Pancreas (tissue), 10 donors: ENCODE measurements at regions not wholly inside any gene's neighbourhood (a gene's known extent, or its start where the extent isn't known, plus 50 kb on each side); places are given as distances from the start of the nearest gene placed in this dataset.
"Not testable (repeated sequence)": the region's sequence is repeated elsewhere in the genome, so short reads cannot be mapped to it uniquely, and the experiment has no call there.

Experiments
- ATAC-seq, 4 donors: fragments of 200-7000 bp; cut with Tn5 transposase; one replicate each; pipeline versions ENCODE4 v1.8.0 to v1.9.1; 2020; ENCODE audit warnings: mild to moderate bottlenecking in 4 of 4, moderate library complexity in 4 of 4
- DNase-seq, 6 donors: peaks; one replicate each; pipeline ENCODE4 v3.0.0-alpha.2; 2020
- FAIRE-seq: peaks from 2 replicates; lab custom pipeline; 2012; peaks lifted over from hg19 to GRCh38; lab: Jason Lieb, UNC
- H3K27ac ChIP-seq, 4 donors: fragments of 200-600 bp; sonication (generic); 1 replicate in 3 of 4; 2 replicates in 1 of 4; pipeline versions ENCODE4 v1.5.0 to v1.8.0; 2020
- H3K27me3 ChIP-seq, 4 donors: fragments of 200-600 bp; one replicate each; pipeline ENCODE4 v1.8.0; 2021
- H3K36me3 ChIP-seq, 3 donors: fragments of 200-600 bp; sonication (generic) in 1 of 3; one replicate each; pipeline versions ENCODE4 v1.5.0 to v1.8.0; 2020 to 2021
- H3K4me1 ChIP-seq, 3 donors: fragments of 200-600 bp; one replicate each; pipeline ENCODE4 v1.8.0; 2021
- H3K4me3 ChIP-seq, 4 donors: fragments of 200-600 bp; sonication (generic) in 2 of 4; one replicate each; pipeline versions ENCODE4 v1.5.0 to v1.8.0; 2020 to 2021
- H3K9me3 ChIP-seq, 4 donors: fragments of 200-600 bp; one replicate each; pipeline ENCODE4 v1.8.0; 2021
- WGBS, 2 donors: extraction: QIAGEN DNeasy Blood & Tissue Kit; methylation state at CpG; one replicate each; pipeline ENCODE4 v1.1.7; 2013; 5-methylcytosine and 5-hydroxymethylcytosine counted together
- intact Hi-C, 3 donors: fragments of 100-400 bp; cut with DNase I; formaldehyde crosslinking; loops; one replicate each; pipeline versions ENCODE4 v1.11.1 to v1.14.2; 2022
- TF ChIP-seq, protein P1 (sequence below), 4 donors: fragments of 200-600 bp; sonication (generic) in 3 of 4; IDR thresholded peaks; one replicate each; pipeline versions ENCODE4 v1.5.0 to v1.8.0; 2021; ENCODE audit warnings: antibody characterized with exemption in 4 of 4
- donor health status: healthy with polysubstance abuse.
- donor health status: DM: no; HTN: no; CAD: no; lungs with moderate emphysema.
- donor health status: DM: no; HTN: no; CAD: no.
- donor health status: control.
- donor health status: control.
- donor health status: Bipolar disorder and iron deficiency.
- donor health status: DM: yes; HTN: yes; CAD: no.
- donor health status: DM: no; HTN: no; CAD: no.
- donor health status: DM: no; HTN: no; CAD: no.
- donor health status: DM: yes; HTN: yes; CAD: no.

GRCh38 chr5:118479285-118479684, 509.1 kb downstream of the DTWD2 start:
- Histone ChIP-seq H3K27me3 (no peaks in the 10 kb centered on the region), H3K4me1 (no peaks in the 10 kb centered on the region), H3K4me3 (no peak overlapping the region), H3K9me3 (no peaks in the 10 kb centered on the region), H3K36me3 (no peaks in the 10 kb centered on the region), H3K27ac (no peak overlapping the region)
- WGBS, 2 donors: 83 to 84% methylated on average over 2 of the region's 2 CpGs
- peak in 1 of 6 donors; percentile 14 for DNase-seq
- TF ChIP-seq, protein P1, sequence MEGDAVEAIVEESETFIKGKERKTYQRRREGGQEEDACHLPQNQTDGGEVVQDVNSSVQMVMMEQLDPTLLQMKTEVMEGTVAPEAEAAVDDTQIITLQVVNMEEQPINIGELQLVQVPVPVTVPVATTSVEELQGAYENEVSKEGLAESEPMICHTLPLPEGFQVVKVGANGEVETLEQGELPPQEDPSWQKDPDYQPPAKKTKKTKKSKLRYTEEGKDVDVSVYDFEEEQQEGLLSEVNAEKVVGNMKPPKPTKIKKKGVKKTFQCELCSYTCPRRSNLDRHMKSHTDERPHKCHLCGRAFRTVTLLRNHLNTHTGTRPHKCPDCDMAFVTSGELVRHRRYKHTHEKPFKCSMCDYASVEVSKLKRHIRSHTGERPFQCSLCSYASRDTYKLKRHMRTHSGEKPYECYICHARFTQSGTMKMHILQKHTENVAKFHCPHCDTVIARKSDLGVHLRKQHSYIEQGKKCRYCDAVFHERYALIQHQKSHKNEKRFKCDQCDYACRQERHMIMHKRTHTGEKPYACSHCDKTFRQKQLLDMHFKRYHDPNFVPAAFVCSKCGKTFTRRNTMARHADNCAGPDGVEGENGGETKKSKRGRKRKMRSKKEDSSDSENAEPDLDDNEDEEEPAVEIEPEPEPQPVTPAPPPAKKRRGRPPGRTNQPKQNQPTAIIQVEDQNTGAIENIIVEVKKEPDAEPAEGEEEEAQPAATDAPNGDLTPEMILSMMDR (IDR thresholded peaks at IDR 0.05): no peak
- no peak for ATAC-seq
- FAIRE-seq: no peak
- intact Hi-C loops: no loop called here

GRCh38 chr5:118478852-118479251, 509.5 kb downstream of the DTWD2 start:
- intact Hi-C loops: no loop called here
- FAIRE-seq (no peak), ATAC-seq (no peak), DNase-seq (peak in 1 of 6 donors; percentile 25)
- Histone ChIP-seq H3K9me3 (no peaks in the 10 kb centered on the region), H3K4me3 (no peak overlapping the region), H3K36me3 (no peaks in the 10 kb centered on the region), H3K27ac (no peak overlapping the region), H3K4me1 (no peaks in the 10 kb centered on the region), H3K27me3 (no peaks in the 10 kb centered on the region)
- WGBS, 2 donors: 82 to 89% methylated on average over 8 of the region's 8 CpGs
- TF ChIP-seq, protein P1 (IDR thresholded peaks at IDR 0.05): no peak

GRCh38 chr5:118468085-118468484, 520.3 kb downstream of the DTWD2 start:
- no peaks in the 10 kb centered on the region for H3K9me3 ChIP-seq
- ATAC-seq (no peak), FAIRE-seq (no peak), DNase-seq (no peak)
- intact Hi-C loops: no loop called here
- no peak overlapping the region for H3K27ac ChIP-seq
- H3K36me3 ChIP-seq: no peaks in the 10 kb centered on the region
- no peak overlapping the region for H3K4me3 ChIP-seq
- TF ChIP-seq, protein P1 (IDR thresholded peaks at IDR 0.05): no peak
- H3K27me3 ChIP-seq: no peaks in the 10 kb centered on the region
- H3K4me1 ChIP-seq: no peaks in the 10 kb centered on the region

GRCh38 chr5:118467103-118467502, 521.2 kb downstream of the DTWD2 start:
- H3K27me3 ChIP-seq: no peaks in the 10 kb centered on the region
- FAIRE-seq (no peak), DNase-seq (no peak), ATAC-seq (no peak)
- WGBS, 2 donors: 59 to 68% methylated on average over 3 of the region's 3 CpGs
- no peaks in the 10 kb centered on the region for H3K36me3 ChIP-seq
- TF ChIP-seq, protein P1 (IDR thresholded peaks at IDR 0.05): no peak
- H3K4me1 ChIP-seq: no peaks in the 10 kb centered on the region
- H3K27ac ChIP-seq: no peak overlapping the region
- no peak overlapping the region for H3K4me3 ChIP-seq
- intact Hi-C loops: no loop called here
- no peaks in the 10 kb centered on the region for H3K9me3 ChIP-seq

DNA sequence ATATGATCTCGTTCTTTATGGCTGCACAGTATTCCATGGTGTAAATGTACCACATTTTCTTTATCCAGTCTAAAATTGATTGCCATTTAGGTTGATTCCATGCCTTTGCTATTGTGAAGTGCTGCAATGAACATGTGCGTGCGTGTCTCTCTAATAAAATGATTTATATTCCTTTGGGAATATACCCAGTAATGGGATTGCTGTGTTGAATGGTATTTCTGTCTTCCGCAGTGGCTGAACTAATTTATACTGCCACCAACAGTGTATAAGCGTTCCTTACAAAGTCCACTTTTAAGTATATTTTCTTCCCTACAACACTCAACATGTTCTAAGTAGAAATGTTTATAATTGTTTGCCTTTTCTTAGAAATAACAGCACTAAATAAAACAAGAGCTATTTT, 521.9 kb downstream of the DTWD2 start:
- H3K9me3 ChIP-seq: no peaks in the 10 kb centered on the region
- TF ChIP-seq, protein P1 (IDR thresholded peaks at IDR 0.05): no peak

DNA sequence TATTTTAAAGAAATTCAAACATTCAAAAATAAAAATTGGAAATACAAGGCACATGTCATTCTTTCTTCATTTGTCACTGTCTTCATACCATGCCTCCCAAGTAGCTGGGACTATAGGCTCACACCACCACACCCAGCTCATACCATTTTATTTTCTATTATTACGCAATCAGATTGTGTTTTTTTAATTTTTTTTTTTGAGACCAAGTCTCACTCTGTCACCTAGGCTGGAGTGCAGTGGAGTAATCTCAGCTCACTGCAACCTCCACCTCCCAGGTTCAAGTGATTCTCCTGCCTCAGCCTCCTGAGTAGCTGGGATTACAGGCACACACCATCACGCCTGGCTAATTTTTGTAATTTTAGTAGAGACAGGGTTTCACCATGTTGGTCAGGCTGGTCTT, 526.1 kb downstream of the DTWD2 start:
- ATAC-seq, intact Hi-C loops, H3K9me3 ChIP-seq, H3K4me1 ChIP-seq, H3K27me3 ChIP-seq, H3K36me3 ChIP-seq, H3K27ac ChIP-seq, FAIRE-seq, DNase-seq, H3K4me3 ChIP-seq: not testable (repeated sequence)
- WGBS, 2 donors: 79 to 84% methylated on average over 2 of the region's 2 CpGs

More for the DNA sequence above, 521.9 kb downstream of the DTWD2 start:
- FAIRE-seq (no peak), ATAC-seq (no peak), DNase-seq (no peak)
- WGBS, 2 donors: 78 to 85% methylated on average over 5 of the region's 5 CpGs
- no peak overlapping the region for H3K27ac ChIP-seq
- H3K4me3 ChIP-seq: no peak overlapping the region
- no peaks in the 10 kb centered on the region for H3K4me1 ChIP-seq
- no peaks in the 10 kb centered on the region for H3K27me3 ChIP-seq
- no peaks in the 10 kb centered on the region for H3K36me3 ChIP-seq
- intact Hi-C loops: no loop called here
